Amniotic stem cell (primary cell): ENCODE measurements at regions not wholly inside any gene's neighbourhood (a gene's known extent, or its start where the extent isn't known, plus 50 kb on each side); places are given as distances from the start of the nearest gene placed in this dataset.

Source experiments
- DNase-seq: peaks from one replicate; lab custom pipeline; 2025; lab: John Stamatoyannopoulos, UW

DNA sequence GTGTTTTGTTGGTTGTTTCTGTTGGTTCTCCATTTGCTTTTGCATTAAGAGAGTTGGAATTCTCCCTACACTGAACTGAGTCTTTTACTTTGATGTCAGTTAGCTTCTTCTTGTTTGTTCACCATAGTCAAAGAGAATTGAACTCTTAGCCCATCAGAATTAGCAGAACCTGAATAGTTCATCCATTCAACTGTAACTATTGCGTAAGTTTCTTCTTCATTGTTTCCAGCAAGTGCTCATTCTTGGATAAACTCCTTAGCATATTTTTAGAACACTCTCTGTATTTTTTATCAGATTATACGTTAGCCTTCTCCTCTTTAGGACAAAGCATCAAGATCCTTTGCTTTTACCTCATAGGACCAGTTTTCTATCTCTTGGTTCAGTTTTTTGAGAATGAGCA lies 128.4 kb upstream of the RAB11FIP2 start:
- DNase-seq: no peak

DNA sequence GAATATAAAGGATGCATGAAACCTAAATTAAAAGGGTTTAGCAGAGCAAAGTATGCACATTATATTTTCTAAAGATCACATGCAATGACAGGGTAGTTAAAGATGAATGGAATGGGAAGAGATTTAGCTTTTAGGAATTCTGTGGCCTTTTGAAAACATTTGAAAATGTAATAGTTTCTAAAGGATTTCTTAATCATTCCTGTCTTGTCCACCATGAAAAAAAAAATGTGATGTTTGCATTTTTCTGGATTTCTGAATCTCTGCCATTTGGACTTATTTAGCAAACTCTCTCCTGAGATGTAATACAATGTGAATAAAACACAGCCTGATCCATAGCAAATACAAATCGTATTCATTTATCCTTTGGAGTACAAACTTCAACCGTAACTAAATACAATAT lies 126.6 kb upstream of the RAB11FIP2 start:
- no peak for DNase-seq

DNA sequence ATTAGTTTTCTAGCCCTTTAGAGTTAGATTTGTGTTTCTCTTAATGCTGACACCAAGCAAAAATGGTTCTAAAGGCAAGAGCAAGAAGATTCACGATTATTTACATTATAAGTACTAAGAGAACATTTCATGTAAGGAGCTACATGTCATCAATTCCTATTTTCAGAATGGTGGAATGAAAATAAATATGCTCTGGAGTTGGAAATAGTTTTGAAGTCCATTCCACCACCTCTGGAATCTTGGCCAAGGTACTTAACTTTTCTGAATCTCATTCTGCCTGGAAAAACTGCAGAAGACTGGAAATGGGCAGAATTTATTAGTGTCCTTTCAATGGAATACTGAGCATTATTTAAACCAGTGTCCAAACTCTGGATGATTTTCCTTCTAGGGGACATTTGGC lies 125.1 kb upstream of the RAB11FIP2 start:
- DNase-seq: no peak

- no peak for DNase-seq
Observed at GRCh38 chr10:118167056-118167700, 120.4 kb upstream of the RAB11FIP2 start.

- DNase-seq: no peak
Observed at GRCh38 chr10:118163217-118163616, 116.5 kb upstream of the RAB11FIP2 start.

GRCh38 chr10:118161461-118162246 lies 114.9 kb upstream of the RAB11FIP2 start:
- DNase-seq: no peak

DNA sequence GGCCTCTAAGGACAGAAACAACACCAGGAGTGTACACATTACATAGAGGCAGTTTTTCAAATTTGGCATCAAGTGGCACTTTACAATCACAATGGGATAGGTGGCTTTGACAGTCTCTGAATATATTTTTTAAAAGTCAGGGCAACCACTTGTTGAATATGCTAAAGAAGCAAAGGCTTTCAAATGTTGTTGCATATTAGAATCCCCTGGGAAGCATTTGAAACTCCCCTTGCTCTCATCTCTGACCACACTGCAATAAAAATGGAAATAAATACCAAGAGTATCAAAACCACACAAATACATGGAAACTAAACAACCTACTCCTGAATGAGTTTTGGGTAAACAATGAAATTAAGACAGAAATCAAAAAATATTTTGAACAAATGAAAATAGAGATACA lies 106.5 kb upstream of the RAB11FIP2 start:
- no peak for DNase-seq

- DNase-seq: no peak
Observed at GRCh38 chr10:118151461-118151860, 104.7 kb upstream of the RAB11FIP2 start.

DNA sequence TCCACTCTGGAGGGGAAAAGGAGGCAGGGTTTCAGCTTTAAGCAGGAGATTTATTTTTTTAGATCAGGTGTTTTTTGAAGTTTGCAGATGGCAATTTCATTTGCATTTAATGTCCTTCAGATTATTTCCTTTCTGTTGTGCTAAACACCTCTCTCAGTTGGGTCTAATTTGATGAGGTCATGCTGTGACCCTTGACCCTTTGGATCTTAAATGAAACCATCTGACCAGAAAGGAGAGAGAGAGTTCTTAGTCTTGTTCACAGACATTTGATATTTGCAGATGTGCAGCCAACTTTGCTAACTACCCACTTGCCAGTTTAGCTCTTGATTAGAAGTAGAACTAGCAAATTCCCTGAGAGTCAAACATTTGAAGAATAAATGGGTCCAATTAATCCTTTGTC lies 101.5 kb upstream of the RAB11FIP2 start:
- DNase-seq: no peak

GRCh38 chr10:118145256-118145655 lies 98.5 kb upstream of the RAB11FIP2 start:
- no peak for DNase-seq

DNA sequence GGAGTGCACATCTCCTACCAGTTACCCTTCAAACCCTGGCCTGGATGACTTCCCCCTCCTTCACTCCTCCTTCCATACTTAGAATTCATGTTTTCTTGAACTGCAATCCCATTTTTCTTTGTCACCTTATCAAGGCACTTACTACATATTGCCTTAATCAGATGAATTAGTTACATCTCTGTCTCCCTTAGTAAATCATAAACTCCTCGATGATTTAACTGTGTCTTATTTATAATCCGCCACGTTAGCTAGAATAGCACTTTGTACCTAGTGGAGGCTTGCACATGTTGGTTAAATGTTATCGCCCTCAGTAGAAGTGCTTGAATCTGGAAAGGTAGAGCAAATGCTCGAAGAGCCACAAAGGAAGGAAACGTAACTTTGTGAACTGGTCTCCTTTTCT lies 94.7 kb upstream of the RAB11FIP2 start:
- DNase-seq: no peak

GRCh38 chr10:118139321-118139720 lies 92.6 kb upstream of the RAB11FIP2 start:
- no peak for DNase-seq

GRCh38 chr10:118128675-118129074 lies 81.9 kb upstream of the RAB11FIP2 start:
- no peak for DNase-seq

DNA sequence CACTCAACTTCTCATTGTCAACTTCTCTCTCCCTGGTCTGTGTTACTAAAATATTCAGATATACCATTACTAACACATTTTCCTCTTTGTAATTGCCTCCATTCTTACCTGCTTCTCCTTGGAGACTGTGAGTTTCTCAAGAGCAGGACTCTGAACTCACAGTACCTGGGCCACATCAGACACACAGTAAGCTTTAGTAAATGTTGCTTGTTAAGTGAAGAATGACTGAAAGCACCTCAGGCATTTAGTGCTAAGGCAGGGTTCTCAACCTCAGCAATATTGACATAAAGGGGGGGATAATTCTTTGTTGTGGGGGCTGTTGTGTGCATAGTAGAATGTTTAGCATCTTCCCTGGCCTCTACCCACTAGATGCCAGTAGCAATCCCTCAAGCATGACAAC lies 72.0 kb upstream of the RAB11FIP2 start:
- no peak for DNase-seq

DNA sequence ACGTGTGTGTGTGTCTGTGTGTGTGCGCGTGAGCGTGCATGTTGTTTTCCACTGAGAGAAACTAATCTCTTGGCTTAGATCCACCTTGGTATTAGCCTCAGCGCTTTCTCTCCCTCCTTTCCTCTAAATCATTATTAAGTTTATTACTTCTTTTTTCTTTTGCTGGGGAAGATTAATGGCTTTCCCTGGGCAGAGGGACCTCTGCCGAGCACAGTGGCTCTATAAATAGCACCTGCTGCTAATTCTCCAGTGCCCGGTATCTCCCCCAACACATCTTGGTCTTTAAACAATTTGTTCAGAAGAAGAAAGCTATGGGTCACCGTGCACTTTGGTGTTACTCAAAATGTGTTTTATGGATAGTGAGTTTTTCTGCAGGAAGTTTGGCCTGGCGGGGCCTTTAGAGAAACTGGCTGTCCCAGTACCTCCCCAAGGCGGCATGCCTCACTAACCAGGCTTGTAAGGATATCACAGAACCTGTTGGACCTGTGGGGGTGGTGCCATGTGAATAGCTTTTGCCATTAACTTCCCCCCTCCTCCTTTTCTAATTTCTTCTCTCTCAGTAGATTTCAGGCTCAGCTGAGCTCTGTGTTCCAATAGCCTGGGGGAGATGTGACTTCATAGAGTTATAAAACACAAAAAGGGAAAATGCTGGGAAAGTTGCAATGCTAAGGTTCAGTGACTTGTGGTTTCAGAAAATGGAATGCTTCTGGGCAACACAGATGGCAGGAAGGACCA lies 70.1 kb upstream of the RAB11FIP2 start:
- no peak for DNase-seq

GRCh38 chr10:118116362-118116714 lies 69.6 kb upstream of the RAB11FIP2 start:
- DNase-seq: no peak

DNA sequence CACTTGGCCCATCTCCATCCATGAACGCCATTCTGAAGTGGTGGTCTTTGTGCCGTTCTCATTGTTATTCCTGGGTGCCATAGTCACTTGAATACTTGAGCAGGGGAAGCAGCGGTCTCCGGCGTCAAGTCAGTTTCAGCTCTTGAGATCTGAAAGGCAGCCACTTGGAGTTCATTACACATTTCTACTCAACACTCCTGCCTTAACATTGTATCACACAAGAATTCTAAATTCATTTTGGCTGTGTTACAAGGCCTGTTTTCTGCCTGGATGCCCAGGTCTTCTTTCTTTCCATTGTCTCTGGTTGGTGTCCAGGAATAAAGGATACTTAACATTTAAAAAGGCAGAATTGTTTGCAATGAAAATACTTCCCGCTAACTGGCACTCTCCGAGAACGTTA lies 69.0 kb upstream of the RAB11FIP2 start:
- DNase-seq: no peak

DNA sequence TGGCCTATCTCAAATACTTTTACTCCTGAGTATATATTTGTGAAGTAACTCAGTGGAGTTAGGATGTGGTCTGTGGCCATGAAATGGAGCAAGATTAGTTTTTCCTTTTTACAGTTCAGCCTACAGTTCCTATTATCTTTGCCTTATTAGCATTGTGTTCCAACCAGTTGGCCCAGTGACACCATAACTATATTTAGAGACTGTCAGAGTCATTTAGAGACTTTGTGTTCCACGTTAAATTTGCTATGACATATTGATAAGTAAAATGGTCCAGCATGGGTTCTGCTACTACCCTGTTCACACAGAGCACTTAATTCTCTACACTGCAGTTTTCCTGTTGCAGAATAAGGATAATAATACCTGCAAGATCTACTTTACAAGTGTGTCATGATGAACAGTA lies 68.3 kb upstream of the RAB11FIP2 start:
- no peak for DNase-seq

DNA sequence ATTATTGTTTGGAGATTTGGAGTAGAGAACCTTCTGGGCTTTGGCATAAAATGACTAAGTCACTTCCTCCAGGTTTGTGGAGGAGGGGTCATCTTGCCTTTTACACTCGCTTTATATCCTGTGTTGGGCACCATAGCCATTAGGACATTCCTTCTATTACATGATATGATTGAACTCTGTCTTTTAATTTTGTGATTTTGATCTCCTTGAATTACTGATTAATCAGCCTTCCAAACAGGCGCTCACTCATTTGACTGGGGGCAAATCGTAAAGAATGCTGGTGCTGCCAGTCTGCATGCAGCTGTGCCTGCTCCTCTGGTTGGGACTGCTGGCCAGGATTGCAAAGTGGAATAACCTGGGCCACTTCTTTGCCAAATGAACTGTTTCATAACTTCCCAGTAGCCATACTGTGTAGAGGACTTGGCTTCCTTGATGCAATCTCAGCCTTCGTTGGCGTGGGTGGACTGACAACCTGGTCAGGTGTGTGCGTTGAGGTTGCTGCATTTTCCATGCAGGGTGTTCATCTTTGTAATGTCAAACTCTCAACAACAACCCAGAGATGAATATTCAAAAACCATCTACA lies 65.9 kb upstream of the RAB11FIP2 start:
- no peak for DNase-seq

GRCh38 chr10:118110750-118111149 lies 64.0 kb upstream of the RAB11FIP2 start:
- no peak for DNase-seq

GRCh38 chr10:118108194-118109026 lies 61.7 kb upstream of the RAB11FIP2 start:
- DNase-seq: no peak

DNA sequence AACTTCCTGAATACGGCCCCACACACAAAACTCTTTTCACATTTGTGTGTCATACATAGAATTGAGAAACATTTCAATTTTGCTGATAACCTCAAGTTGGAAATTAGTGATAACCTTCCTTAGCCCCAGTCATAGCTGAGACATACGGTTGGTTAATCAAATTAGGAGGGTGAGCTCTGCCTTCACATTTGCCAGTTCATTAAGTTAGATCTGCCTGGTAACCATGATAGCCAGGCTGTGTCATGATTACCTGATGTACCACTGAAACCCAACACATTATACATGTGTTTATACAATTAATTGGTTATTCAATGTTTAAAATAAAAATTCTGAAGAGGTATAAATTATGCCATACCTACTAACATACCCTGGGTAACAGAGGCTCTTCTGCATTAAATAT lies 60.8 kb upstream of the RAB11FIP2 start:
- DNase-seq: no peak
